ENCODE measurements at regions not wholly inside any gene's neighbourhood (a gene's known extent, or its start where the extent isn't known, plus 50 kb on each side); places are given as distances from the start of the nearest gene placed in this dataset.

- DNase-seq, result no peak
- H3K36me3 Mint-ChIP-seq, result no peaks in the 10 kb centered on the region
- H3K27me3 Mint-ChIP-seq, result no peaks in the 10 kb centered on the region
- Histone ChIP-seq H3K9me3 (ENCODE audit: control insufficient read depth in 2 of 2, low read length in 2 of 2) (peaks cover 5 to 15% of the 10 kb centered on the region in 2 experiments), H3K36me3 (ENCODE audit: control insufficient read depth, insufficient read depth, low read length) (no peaks in the 10 kb centered on the region), H3K4me3 (ENCODE audit: low read depth, low read length) (no peak overlapping the region), H3K27ac (ENCODE audit: insufficient read depth, low read length, poor library complexity, severe bottlenecking) (no peak overlapping the region), H3K27me3 (ENCODE audit: control insufficient read depth, insufficient read depth, low read length) (no peaks in the 10 kb centered on the region), H3K4me1 (ENCODE audit: control insufficient read depth, insufficient read depth, low read length, poor library complexity, severe bottlenecking) (no peaks in the 10 kb centered on the region)
- H3K4me3 Mint-ChIP-seq, result no peak overlapping the region
- H3K27ac Mint-ChIP-seq, result no peak overlapping the region
- peaks cover 2 to 17% (median 7%) of the 10 kb centered on the region in 7 donors for H3K9me3 Mint-ChIP-seq
- ATAC-seq (ENCODE audit: low read depth in 2 of 2), result no peak
- H3K4me1 Mint-ChIP-seq, result no peaks in the 10 kb centered on the region
These were observed 663.5 kb downstream of the NCAM2 start for GRCh38 chr21:21661741-21662140.

GRCh38 chr21:21662776-21663175 is 664.6 kb downstream of the NCAM2 start:
- no peak overlapping the region for H3K27ac Mint-ChIP-seq
- ATAC-seq (ENCODE audit: low read depth in 2 of 2) (no peak), DNase-seq (no peak)
- no peaks in the 10 kb centered on the region for H3K27me3 Mint-ChIP-seq
- Histone ChIP-seq H3K27me3 (ENCODE audit: control insufficient read depth, insufficient read depth, low read length) (no peaks in the 10 kb centered on the region), H3K4me3 (ENCODE audit: low read depth, low read length) (no peak overlapping the region), H3K9me3 (ENCODE audit: control insufficient read depth in 2 of 2, low read length in 2 of 2) (peaks cover 5 to 15% of the 10 kb centered on the region in 2 experiments), H3K27ac (ENCODE audit: insufficient read depth, low read length, poor library complexity, severe bottlenecking) (no peak overlapping the region), H3K36me3 (ENCODE audit: control insufficient read depth, insufficient read depth, low read length) (no peaks in the 10 kb centered on the region), H3K4me1 (ENCODE audit: control insufficient read depth, insufficient read depth, low read length, poor library complexity, severe bottlenecking) (no peaks in the 10 kb centered on the region)
- no peak overlapping the region for H3K4me3 Mint-ChIP-seq
- H3K4me1 Mint-ChIP-seq, result no peaks in the 10 kb centered on the region
- H3K36me3 Mint-ChIP-seq, result no peaks in the 10 kb centered on the region
- H3K9me3 Mint-ChIP-seq, result peaks cover 2 to 20% (median 7%) of the 10 kb centered on the region in 7 donors

GRCh38 chr21:21664871-21665270 is 666.7 kb downstream of the NCAM2 start:
- H3K4me1 ChIP-seq (ENCODE audit: control insufficient read depth, insufficient read depth, low read length, poor library complexity, severe bottlenecking), result no peaks in the 10 kb centered on the region
- Mint-ChIP-seq H3K27me3 (no peaks in the 10 kb centered on the region), H3K9me3 (peaks cover 2 to 23% (median 7%) of the 10 kb centered on the region in 7 donors), H3K4me3 (no peak overlapping the region), H3K4me1 (no peaks in the 10 kb centered on the region), H3K36me3 (no peaks in the 10 kb centered on the region), H3K27ac (no peak overlapping the region)
- ATAC-seq (ENCODE audit: low read depth in 2 of 2) (no peak), DNase-seq (no peak)
- H3K36me3 ChIP-seq (ENCODE audit: control insufficient read depth, insufficient read depth, low read length), result no peaks in the 10 kb centered on the region
- peaks cover 4 to 10% of the 10 kb centered on the region in 2 experiments for H3K9me3 ChIP-seq (ENCODE audit: control insufficient read depth in 2 of 2, low read length in 2 of 2)
- H3K27me3 ChIP-seq (ENCODE audit: control insufficient read depth, insufficient read depth, low read length), result no peaks in the 10 kb centered on the region
- no peak overlapping the region for H3K27ac ChIP-seq (ENCODE audit: insufficient read depth, low read length, poor library complexity, severe bottlenecking)
- no peak overlapping the region for H3K4me3 ChIP-seq (ENCODE audit: low read depth, low read length)

- Histone ChIP-seq H3K9me3 (ENCODE audit: control insufficient read depth in 2 of 2, low read length in 2 of 2) (peaks cover 4 to 10% of the 10 kb centered on the region in 2 experiments), H3K4me1 (ENCODE audit: control insufficient read depth, insufficient read depth, low read length, poor library complexity, severe bottlenecking) (no peaks in the 10 kb centered on the region), H3K4me3 (ENCODE audit: low read depth, low read length) (no peak overlapping the region), H3K27ac (ENCODE audit: insufficient read depth, low read length, poor library complexity, severe bottlenecking) (no peak overlapping the region), H3K27me3 (ENCODE audit: control insufficient read depth, insufficient read depth, low read length) (no peaks in the 10 kb centered on the region), H3K36me3 (ENCODE audit: control insufficient read depth, insufficient read depth, low read length) (no peaks in the 10 kb centered on the region)
- no peaks in the 10 kb centered on the region for H3K4me1 Mint-ChIP-seq
- DNase-seq, result no peak
- no peaks in the 10 kb centered on the region for H3K36me3 Mint-ChIP-seq
- H3K27me3 Mint-ChIP-seq, result no peaks in the 10 kb centered on the region
- no peak overlapping the region for H3K27ac Mint-ChIP-seq
- H3K9me3 Mint-ChIP-seq, result peaks cover 3 to 21% (median 8%) of the 10 kb centered on the region in 7 donors
- H3K4me3 Mint-ChIP-seq, result no peak overlapping the region
- no peak for ATAC-seq (ENCODE audit: low read depth in 2 of 2)
These were observed 668.5 kb downstream of the NCAM2 start for GRCh38 chr21:21666689-21667088.

GRCh38 chr21:21668198-21668597 is 670.0 kb downstream of the NCAM2 start:
- Histone ChIP-seq H3K4me1 (ENCODE audit: control insufficient read depth, insufficient read depth, low read length, poor library complexity, severe bottlenecking) (no peaks in the 10 kb centered on the region), H3K27ac (ENCODE audit: insufficient read depth, low read length, poor library complexity, severe bottlenecking) (no peak overlapping the region), H3K9me3 (ENCODE audit: control insufficient read depth in 2 of 2, low read length in 2 of 2) (peaks cover 4% of the 10 kb centered on the region in 2 experiments), H3K4me3 (ENCODE audit: low read depth, low read length) (no peak overlapping the region), H3K27me3 (ENCODE audit: control insufficient read depth, insufficient read depth, low read length) (no peaks in the 10 kb centered on the region), H3K36me3 (ENCODE audit: control insufficient read depth, insufficient read depth, low read length) (no peaks in the 10 kb centered on the region)
- H3K27me3 Mint-ChIP-seq, result no peaks in the 10 kb centered on the region
- H3K4me1 Mint-ChIP-seq, result no peaks in the 10 kb centered on the region
- DNase-seq (no peak), ATAC-seq (ENCODE audit: low read depth in 2 of 2) (no peak)
- no peaks in the 10 kb centered on the region for H3K36me3 Mint-ChIP-seq
- H3K27ac Mint-ChIP-seq, result no peak overlapping the region
- H3K4me3 Mint-ChIP-seq, result no peak overlapping the region
- H3K9me3 Mint-ChIP-seq, result peaks cover 3 to 21% (median 6%) of the 10 kb centered on the region in 7 donors

GRCh38 chr21:21673959-21674358 is 675.8 kb downstream of the NCAM2 start:
- H3K4me1 Mint-ChIP-seq, result no peaks in the 10 kb centered on the region
- H3K27me3 Mint-ChIP-seq, result no peaks in the 10 kb centered on the region
- no peak overlapping the region for H3K4me3 ChIP-seq (ENCODE audit: low read depth, low read length)
- no peak for DNase-seq
- H3K27ac Mint-ChIP-seq, result no peak overlapping the region
- no peaks in the 10 kb centered on the region for H3K27me3 ChIP-seq (ENCODE audit: control insufficient read depth, insufficient read depth, low read length)
- no peak overlapping the region for H3K4me3 Mint-ChIP-seq
- ATAC-seq (ENCODE audit: low read depth in 2 of 2), result no peak
- no peaks in the 10 kb centered on the region for H3K36me3 ChIP-seq (ENCODE audit: control insufficient read depth, insufficient read depth, low read length)
- no peaks in the 10 kb centered on the region for H3K36me3 Mint-ChIP-seq
- H3K4me1 ChIP-seq (ENCODE audit: control insufficient read depth, insufficient read depth, low read length, poor library complexity, severe bottlenecking), result no peaks in the 10 kb centered on the region
- H3K9me3 Mint-ChIP-seq, result peaks cover 3 to 31% (median 10%) of the 10 kb centered on the region in 7 donors
- H3K9me3 ChIP-seq (ENCODE audit: control insufficient read depth in 2 of 2, low read length in 2 of 2), result peaks cover 2 to 14% of the 10 kb centered on the region in 2 experiments
- H3K27ac ChIP-seq (ENCODE audit: insufficient read depth, low read length, poor library complexity, severe bottlenecking), result no peak overlapping the region

- no peak overlapping the region for H3K27ac ChIP-seq (ENCODE audit: insufficient read depth, low read length, poor library complexity, severe bottlenecking)
- H3K9me3 ChIP-seq (ENCODE audit: control insufficient read depth in 2 of 2, low read length in 2 of 2), result peaks cover 2 to 10% of the 10 kb centered on the region in 2 experiments
- Mint-ChIP-seq H3K27ac (no peak overlapping the region), H3K27me3 (no peaks in the 10 kb centered on the region), H3K4me1 (no peaks in the 10 kb centered on the region), H3K4me3 (no peak overlapping the region), H3K9me3 (peaks cover 3 to 31% (median 13%) of the 10 kb centered on the region in 7 donors), H3K36me3 (no peaks in the 10 kb centered on the region)
- no peak for DNase-seq
- no peaks in the 10 kb centered on the region for H3K4me1 ChIP-seq (ENCODE audit: control insufficient read depth, insufficient read depth, low read length, poor library complexity, severe bottlenecking)
- H3K4me3 ChIP-seq (ENCODE audit: low read depth, low read length), result no peak overlapping the region
- no peaks in the 10 kb centered on the region for H3K27me3 ChIP-seq (ENCODE audit: control insufficient read depth, insufficient read depth, low read length)
- H3K36me3 ChIP-seq (ENCODE audit: control insufficient read depth, insufficient read depth, low read length), result no peaks in the 10 kb centered on the region
- ATAC-seq (ENCODE audit: low read depth in 2 of 2), result no peak
These were observed 677.4 kb downstream of the NCAM2 start for GRCh38 chr21:21675601-21676000.

GRCh38 chr21:21682172-21682571 is 684.0 kb downstream of the NCAM2 start:
- no peak for ATAC-seq (ENCODE audit: low read depth in 2 of 2)

More at GRCh38 chr21:21682172-21682571, 684.0 kb downstream of the NCAM2 start:
- Histone ChIP-seq H3K4me3 (ENCODE audit: low read depth, low read length) (no peak overlapping the region), H3K36me3 (ENCODE audit: control insufficient read depth, insufficient read depth, low read length) (no peaks in the 10 kb centered on the region), H3K9me3 (ENCODE audit: control insufficient read depth in 2 of 2, low read length in 2 of 2) (peaks cover 0 to 12% of the 10 kb centered on the region in 2 experiments), H3K27me3 (ENCODE audit: control insufficient read depth, insufficient read depth, low read length) (no peaks in the 10 kb centered on the region), H3K27ac (ENCODE audit: insufficient read depth, low read length, poor library complexity, severe bottlenecking) (no peak overlapping the region), H3K4me1 (ENCODE audit: control insufficient read depth, insufficient read depth, low read length, poor library complexity, severe bottlenecking) (no peaks in the 10 kb centered on the region)
- no peak overlapping the region for H3K4me3 Mint-ChIP-seq
- DNase-seq, result no peak
- H3K36me3 Mint-ChIP-seq, result no peaks in the 10 kb centered on the region
- no peaks in the 10 kb centered on the region for H3K27me3 Mint-ChIP-seq
- H3K9me3 Mint-ChIP-seq, result peaks cover 3 to 32% (median 15%) of the 10 kb centered on the region in 7 donors
- no peak overlapping the region for H3K27ac Mint-ChIP-seq
- H3K4me1 Mint-ChIP-seq, result no peaks in the 10 kb centered on the region
